ENCODE measurements at regions not wholly inside any gene's neighbourhood (a gene's known extent, or its start where the extent isn't known, plus 50 kb on each side); places are given as distances from the start of the nearest gene placed in this dataset.
"Not testable (repeated sequence)": the region's sequence is repeated elsewhere in the genome, so short reads cannot be mapped to it uniquely, and the experiment has no call there.

- no peak overlapping the region for H3K4me3 ChIP-seq (replicated peaks in 1 of 2; ENCODE audit: low read depth in 2 of 2, low read length in 2 of 2)
- DNase-seq (ENCODE audit: low read depth in 2 of 2): no peak
- no peak for TF ChIP-seq CTCF (IDR thresholded peaks at IDR 0.05; ENCODE audit: low read depth, low read length)
Observed at GRCh38 chr16:66093191-66093590, 273.3 kb upstream of the CDH5 start.

GRCh38 chr16:66091471-66091891 lies 275.0 kb upstream of the CDH5 start:
- H3K4me3 ChIP-seq (replicated peaks in 1 of 2; ENCODE audit: low read depth in 2 of 2, low read length in 2 of 2): no peak overlapping the region
- peak in 1 of 2 donors; percentile 48 for DNase-seq (ENCODE audit: low read depth in 2 of 2)
- TF ChIP-seq CTCF (IDR thresholded peaks at IDR 0.05; ENCODE audit: low read depth, low read length): no peak

GRCh38 chr16:66088681-66089080 lies 277.8 kb upstream of the CDH5 start:
- no peak for TF ChIP-seq CTCF (IDR thresholded peaks at IDR 0.05; ENCODE audit: low read depth, low read length)
- no peak for DNase-seq (ENCODE audit: low read depth in 2 of 2)
- H3K4me3 ChIP-seq (replicated peaks in 1 of 2; ENCODE audit: low read depth in 2 of 2, low read length in 2 of 2): no peak overlapping the region

GRCh38 chr16:66087308-66087707 lies 279.2 kb upstream of the CDH5 start:
- no peak for DNase-seq (ENCODE audit: low read depth in 2 of 2)
- H3K4me3 ChIP-seq (replicated peaks in 1 of 2; ENCODE audit: low read depth in 2 of 2, low read length in 2 of 2): no peak overlapping the region
- no peak for TF ChIP-seq CTCF (IDR thresholded peaks at IDR 0.05; ENCODE audit: low read depth, low read length)

- TF ChIP-seq CTCF (IDR thresholded peaks at IDR 0.05; ENCODE audit: low read depth, low read length): no peak
- DNase-seq (ENCODE audit: low read depth in 2 of 2): no peak
- H3K4me3 ChIP-seq (replicated peaks in 1 of 2; ENCODE audit: low read depth in 2 of 2, low read length in 2 of 2): no peak overlapping the region
Observed at GRCh38 chr16:66085651-66086050, 280.8 kb upstream of the CDH5 start.

GRCh38 chr16:66084731-66085130 lies 281.8 kb upstream of the CDH5 start:
- not testable (repeated sequence) for DNase-seq (ENCODE audit: low read depth in 2 of 2)

GRCh38 chr16:66084306-66084705 lies 282.2 kb upstream of the CDH5 start:
- H3K4me3 ChIP-seq (replicated peaks in 1 of 2; ENCODE audit: low read depth in 2 of 2, low read length in 2 of 2): no peak overlapping the region
- DNase-seq (ENCODE audit: low read depth in 2 of 2): peak in 1 of 2 donors; percentile 9
- TF ChIP-seq CTCF (IDR thresholded peaks at IDR 0.05; ENCODE audit: low read depth, low read length): no peak

More at GRCh38 chr16:66084731-66085130, 281.8 kb upstream of the CDH5 start:
- not testable (repeated sequence) for H3K4me3 ChIP-seq (replicated peaks in 1 of 2; ENCODE audit: low read depth in 2 of 2, low read length in 2 of 2)

Measured in cardiac fibroblast (primary cell).